ENCODE measurements at regions not wholly inside any gene's neighbourhood (a gene's known extent, or its start where the extent isn't known, plus 50 kb on each side); places are given as distances from the start of the nearest gene placed in this dataset.

GRCh38 chr16:73529303-73530012 lies 481.5 kb upstream of the ZFHX3 start:
- no peak for DNase-seq (ENCODE audit: low read depth)

DNA sequence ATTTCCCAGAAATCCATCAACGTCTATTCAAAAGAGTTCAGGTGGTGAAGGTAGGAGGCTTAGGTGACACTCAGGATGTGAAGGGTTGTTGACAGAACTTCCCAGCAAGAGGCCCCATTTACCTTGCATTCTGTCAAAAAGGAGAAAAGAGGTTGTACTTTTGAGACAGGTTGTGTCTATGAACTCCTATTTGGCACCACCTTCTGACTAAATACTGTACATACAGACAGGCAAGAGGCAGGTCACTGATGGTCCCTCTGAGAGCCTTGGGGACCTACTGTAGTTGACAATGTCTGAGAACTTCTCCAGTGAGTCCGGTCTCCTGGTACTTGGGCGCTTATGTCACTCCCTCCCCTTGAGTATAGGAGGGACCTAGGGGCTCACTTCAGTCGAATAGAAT lies 479.3 kb upstream of the ZFHX3 start:
- DNase-seq (ENCODE audit: low read depth), result no peak

- no peak for DNase-seq (ENCODE audit: low read depth)
Measured at GRCh38 chr16:73526011-73526804, 478.3 kb upstream of the ZFHX3 start.

GRCh38 chr16:73523209-73523608 lies 475.3 kb upstream of the ZFHX3 start:
- no peak for DNase-seq (ENCODE audit: low read depth)

GRCh38 chr16:73521499-73521898 lies 473.6 kb upstream of the ZFHX3 start:
- DNase-seq (ENCODE audit: low read depth), result no peak

GRCh38 chr16:73515616-73516015 lies 467.7 kb upstream of the ZFHX3 start:
- DNase-seq (ENCODE audit: low read depth), result no peak

GRCh38 chr16:73510852-73511251 lies 462.9 kb upstream of the ZFHX3 start:
- DNase-seq (ENCODE audit: low read depth), result no peak

DNA sequence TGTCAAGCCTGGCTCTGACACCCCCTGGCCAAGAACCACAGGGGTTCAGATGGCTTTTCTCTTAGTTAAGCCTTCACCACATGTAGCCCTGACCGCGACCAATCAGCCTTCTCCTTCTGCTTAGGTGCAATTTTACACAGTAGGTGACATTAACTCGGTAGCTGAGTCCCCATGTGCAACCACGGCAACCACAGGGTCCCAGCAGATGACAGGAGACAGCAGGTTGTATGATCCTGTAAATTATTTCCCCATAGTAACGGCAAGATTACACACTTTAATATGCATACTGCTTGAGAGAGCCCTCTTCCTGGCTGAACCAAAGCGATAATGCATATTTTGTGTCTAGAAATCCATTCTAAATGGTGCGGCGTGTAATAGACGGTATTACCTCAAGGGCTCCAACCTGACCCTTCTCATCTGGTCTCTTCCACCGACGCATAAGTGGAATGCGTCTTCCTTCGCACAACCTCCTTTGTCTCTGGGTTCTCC lies 458.7 kb upstream of the ZFHX3 start:
- no peak for DNase-seq (ENCODE audit: low read depth)

DNA sequence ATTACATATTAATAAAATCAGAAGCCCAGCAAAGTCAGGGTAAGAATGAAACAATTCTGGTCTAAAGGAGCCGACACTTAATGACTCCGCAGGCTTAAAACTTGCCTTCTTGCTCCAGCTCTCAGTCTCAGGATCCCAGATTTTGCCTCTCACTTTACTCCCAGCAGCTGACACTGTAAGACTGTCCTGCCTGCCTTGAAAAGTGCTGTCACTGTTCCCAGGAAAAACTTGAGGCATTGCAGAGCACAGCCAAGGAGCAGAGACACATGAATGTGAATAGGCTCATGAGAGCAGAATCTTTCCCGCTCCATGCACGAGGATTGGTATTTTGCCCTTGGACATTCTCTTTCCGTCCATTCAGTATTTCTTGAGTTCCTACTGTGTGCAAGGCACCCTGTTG lies 457.6 kb upstream of the ZFHX3 start:
- no peak for DNase-seq (ENCODE audit: low read depth)

DNA sequence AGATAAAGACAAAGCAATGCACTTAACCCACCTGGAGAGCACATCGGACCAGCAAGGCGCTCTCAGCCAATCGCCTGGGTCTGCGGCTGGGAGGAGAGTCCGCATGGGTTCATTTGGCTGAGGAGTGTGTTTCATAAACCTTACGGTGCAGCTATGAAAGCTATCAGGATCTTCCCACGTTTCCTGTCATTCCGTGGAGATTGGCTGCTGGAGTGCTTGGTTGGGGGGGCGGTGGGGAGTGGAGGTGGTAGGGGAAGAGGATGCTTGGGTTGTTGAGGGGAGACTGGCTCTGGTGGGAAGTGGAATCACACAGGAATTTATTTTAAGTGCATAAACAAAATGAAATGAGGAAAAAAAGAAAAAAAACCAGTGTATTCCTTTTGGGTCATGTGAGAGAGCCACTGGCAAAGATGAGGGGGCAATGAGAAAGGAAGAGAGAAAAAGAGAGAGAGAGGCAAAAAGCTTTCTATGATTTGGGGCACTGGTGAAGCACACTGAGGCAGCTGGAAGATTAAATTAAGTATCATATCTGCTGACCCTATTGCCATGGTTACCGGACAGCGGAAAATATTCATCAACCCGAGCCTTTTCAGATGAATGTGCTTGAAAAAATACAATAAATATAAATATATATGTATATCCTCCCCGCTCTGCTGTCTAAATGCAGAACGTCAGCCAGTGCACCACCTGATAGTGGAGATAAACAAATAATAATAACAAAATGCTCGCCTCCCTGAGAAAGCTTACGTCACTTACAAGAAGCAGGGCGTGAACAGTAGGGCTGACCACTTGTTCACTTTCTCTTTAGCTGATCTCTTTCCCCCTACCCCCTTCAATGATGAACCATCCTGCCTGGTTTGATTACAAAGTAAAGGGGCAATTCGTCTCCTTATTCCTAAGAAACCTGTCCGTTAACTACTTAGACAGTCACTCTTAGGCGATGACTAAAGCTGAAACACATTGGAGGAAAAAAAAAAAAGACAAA lies 457.0 kb upstream of the ZFHX3 start:
- no peak for DNase-seq (ENCODE audit: low read depth)

- DNase-seq (ENCODE audit: low read depth), result no peak
Measured at GRCh38 chr16:73503093-73503492, 455.2 kb upstream of the ZFHX3 start.

DNA sequence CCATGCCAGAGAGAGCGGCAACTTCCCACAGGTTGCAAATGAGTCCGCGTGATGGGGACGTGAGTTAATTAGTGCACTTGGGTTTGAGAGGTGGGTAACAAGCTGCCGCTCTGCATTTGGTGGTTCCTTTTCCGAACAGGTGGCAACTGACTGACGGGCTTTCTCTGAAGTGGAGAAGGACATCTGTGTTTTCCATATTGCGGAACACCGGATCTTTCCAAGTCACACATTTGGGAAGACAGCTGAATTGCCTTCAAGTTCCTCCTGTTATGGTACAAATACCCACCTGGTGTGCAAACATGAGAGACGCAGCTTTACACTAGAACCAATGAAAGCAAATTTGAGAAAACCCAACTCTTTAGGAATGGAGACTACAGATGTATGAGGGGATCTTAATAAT lies 451.3 kb upstream of the ZFHX3 start:
- DNase-seq (ENCODE audit: low read depth), result no peak

GRCh38 chr16:73485880-73486279 lies 438.0 kb upstream of the ZFHX3 start:
- DNase-seq (ENCODE audit: low read depth), result no peak

DNA sequence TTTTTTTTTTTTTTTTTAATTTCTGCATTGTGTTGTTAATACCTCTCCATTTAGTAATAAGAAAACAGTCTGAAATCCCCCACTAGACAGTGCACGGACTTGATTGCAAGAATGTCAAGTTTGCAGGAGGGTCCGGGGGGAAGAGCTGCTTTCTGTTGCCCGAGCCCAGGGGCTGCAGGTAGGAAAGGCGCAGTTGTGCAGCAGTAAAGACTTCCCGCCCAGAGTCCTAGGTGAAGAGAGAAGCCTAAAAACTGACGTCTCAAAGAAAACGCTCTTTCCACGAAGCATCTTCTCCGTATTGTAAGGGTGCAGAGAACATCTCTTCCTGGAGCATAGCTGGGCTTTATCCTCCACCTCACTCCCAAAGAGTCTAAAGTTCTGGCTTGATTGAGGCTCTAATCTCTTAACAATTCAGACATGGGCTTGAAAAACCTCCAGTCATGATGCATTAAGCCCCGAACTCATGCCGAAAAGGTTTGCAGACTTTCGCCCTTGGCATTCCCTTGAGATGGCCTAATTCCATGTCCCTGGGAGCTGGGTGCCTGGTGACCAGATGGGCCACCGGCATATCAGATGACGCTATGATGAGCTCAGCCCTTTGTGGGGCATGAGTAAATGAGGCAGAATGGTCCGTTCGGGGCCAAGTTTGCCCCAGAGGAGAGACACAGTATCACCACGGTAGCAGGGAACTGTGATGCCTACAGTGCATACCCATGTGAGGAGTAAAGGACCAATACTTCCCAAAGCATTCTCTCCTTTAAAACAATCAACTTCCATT lies 436.2 kb upstream of the ZFHX3 start:
- no peak for DNase-seq (ENCODE audit: low read depth)

DNA sequence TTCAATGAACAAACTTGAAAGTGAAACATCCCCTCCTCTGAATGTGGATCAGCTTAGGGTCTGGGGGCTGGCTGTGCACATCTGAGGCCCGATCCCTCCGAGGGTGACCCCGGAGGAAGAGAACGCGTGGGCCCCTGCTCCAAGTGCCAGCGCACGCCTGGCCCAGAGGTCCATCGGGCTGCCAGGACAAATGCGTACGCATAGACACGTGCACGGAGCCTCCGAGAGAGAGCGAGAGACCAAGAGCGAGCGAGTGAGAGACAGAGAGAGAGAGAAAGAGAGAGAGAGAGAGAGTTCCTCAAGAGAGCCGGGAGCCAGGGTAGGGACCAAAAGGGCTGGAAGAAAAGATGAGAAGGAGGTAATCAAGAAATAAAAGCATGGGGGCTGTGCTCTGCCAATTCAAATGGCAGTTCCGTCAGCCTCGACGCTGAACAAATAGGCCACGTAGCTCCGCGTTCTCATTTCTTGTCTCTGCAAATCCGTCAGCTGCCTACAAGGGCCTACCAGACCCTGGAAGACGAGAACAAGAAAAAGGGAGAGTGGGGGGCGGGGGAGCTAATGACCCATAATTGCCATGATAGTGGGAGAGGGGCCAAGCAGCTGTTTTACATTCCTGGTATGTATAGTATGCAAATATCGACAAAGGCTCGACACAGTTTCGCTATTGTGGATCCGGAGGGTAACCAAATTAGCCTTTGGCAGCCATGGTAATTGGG lies 435.3 kb upstream of the ZFHX3 start:
- DNase-seq (ENCODE audit: low read depth), result no peak

GRCh38 chr16:73482310-73482709 lies 434.4 kb upstream of the ZFHX3 start:
- no peak for DNase-seq (ENCODE audit: low read depth)

GRCh38 chr16:73480381-73480780 lies 432.5 kb upstream of the ZFHX3 start:
- DNase-seq (ENCODE audit: low read depth), result no peak

GRCh38 chr16:73473713-73474112 lies 425.8 kb upstream of the ZFHX3 start:
- DNase-seq (ENCODE audit: low read depth), result no peak

DNA sequence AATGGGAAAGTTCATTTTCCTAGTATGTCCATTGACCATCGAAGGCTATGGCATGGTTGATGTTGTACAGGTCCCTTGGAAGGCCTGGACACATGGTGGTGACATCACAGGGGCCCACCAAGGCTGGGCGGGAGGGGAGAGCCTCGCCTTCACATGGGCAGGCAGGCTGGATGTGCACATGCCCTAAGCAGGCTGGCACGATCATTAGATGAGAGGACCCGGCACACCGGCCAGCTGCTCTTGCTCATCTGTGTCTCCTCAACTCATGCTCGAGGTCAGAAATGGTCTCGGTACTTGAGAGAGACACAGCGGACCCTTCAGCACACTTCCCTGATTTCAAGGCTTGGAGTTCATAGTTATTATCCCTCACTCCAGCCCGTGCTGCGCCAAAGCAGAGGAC lies 416.9 kb upstream of the ZFHX3 start:
- no peak for DNase-seq (ENCODE audit: low read depth)

GRCh38 chr16:73459586-73459985 lies 411.7 kb upstream of the ZFHX3 start:
- DNase-seq (ENCODE audit: low read depth), result no peak

DNA sequence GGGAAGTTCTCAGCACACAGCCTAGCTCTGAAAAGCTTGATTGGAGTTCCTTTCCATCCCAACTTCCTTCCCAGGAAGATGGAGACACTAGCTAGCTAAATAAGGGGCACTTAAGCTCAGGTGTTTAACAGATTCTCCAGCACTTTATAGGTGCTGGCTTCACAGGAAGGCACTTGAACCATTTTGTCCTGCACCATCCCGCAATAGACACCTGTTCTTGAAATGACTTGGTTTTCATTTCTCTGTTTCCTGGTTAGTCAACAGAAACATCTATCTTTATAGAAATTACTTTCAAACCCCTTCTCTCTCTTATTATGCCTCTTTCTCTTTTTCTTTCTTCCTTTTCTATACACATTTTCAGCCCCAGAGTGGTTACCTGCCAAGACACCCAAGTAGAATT lies 409.9 kb upstream of the ZFHX3 start:
- DNase-seq (ENCODE audit: low read depth), result no peak
